Retinal pigment epithelial cell (primary cell): ENCODE measurements at regions not wholly inside any gene's neighbourhood (a gene's known extent, or its start where the extent isn't known, plus 50 kb on each side); places are given as distances from the start of the nearest gene placed in this dataset.
"Not testable (repeated sequence)": the region's sequence is repeated elsewhere in the genome, so short reads cannot be mapped to it uniquely, and the experiment has no call there.

ENCODE experiments used
- DNase-seq: peaks from one replicate; pipeline ENCODE4 v3.0.0-alpha.2; 2010; ENCODE audit warnings: low read depth
- H3K4me3 ChIP-seq: 2 replicates; pipeline ENCODE4 v1.5.1; 2011; ENCODE audit warnings: mild to moderate bottlenecking, low read length, control low read depth, moderate library complexity

- DNase-seq, H3K4me3 ChIP-seq: not testable (repeated sequence)
Measured at GRCh38 chr9:41075671-41076070, 52.8 kb downstream of the FOXD4L6 start.

GRCh38 chr9:41074356-41074942, 54.0 kb downstream of the FOXD4L6 start:
- H3K4me3 ChIP-seq: peak overlapping the region; percentile 76
- not testable (repeated sequence) for DNase-seq

- DNase-seq: not testable (repeated sequence)
- H3K4me3 ChIP-seq: peak overlapping the region; percentile 76
Measured at GRCh38 chr9:41073471-41074243, 54.8 kb downstream of the FOXD4L6 start.

GRCh38 chr9:41064125-41064795, 64.2 kb downstream of the FOXD4L6 start:
- DNase-seq: peak; percentile 45
- H3K4me3 ChIP-seq: peak overlapping the region; percentile 25

- DNase-seq, H3K4me3 ChIP-seq: not testable (repeated sequence)
Measured at GRCh38 chr9:41063243-41063642, 65.2 kb downstream of the FOXD4L6 start.

- H3K4me3 ChIP-seq, DNase-seq: not testable (repeated sequence)
Measured at GRCh38 chr9:41059603-41060002, 68.9 kb downstream of the FOXD4L6 start.

GRCh38 chr9:41053666-41054363, 74.7 kb downstream of the FOXD4L6 start:
- not testable (repeated sequence) for DNase-seq, H3K4me3 ChIP-seq

- DNase-seq: not testable (repeated sequence)
Measured at GRCh38 chr9:41048672-41049071, 79.8 kb downstream of the FOXD4L6 start.

GRCh38 chr9:41047792-41048191, 80.7 kb downstream of the FOXD4L6 start:
- not testable (repeated sequence) for DNase-seq, H3K4me3 ChIP-seq

More at GRCh38 chr9:41048672-41049071, 79.8 kb downstream of the FOXD4L6 start:
- not testable (repeated sequence) for H3K4me3 ChIP-seq

GRCh38 chr9:41044930-41045329, 83.6 kb downstream of the FOXD4L6 start:
- H3K4me3 ChIP-seq, DNase-seq: not testable (repeated sequence)

GRCh38 chr9:41043433-41043832, 85.0 kb downstream of the FOXD4L6 start:
- not testable (repeated sequence) for H3K4me3 ChIP-seq, DNase-seq

- not testable (repeated sequence) for DNase-seq, H3K4me3 ChIP-seq
Measured at GRCh38 chr9:41042111-41042510, 86.4 kb downstream of the FOXD4L6 start.

GRCh38 chr9:41040705-41041342, 87.7 kb downstream of the FOXD4L6 start:
- peak; percentile 57 for DNase-seq
- not testable (repeated sequence) for H3K4me3 ChIP-seq

GRCh38 chr9:41035276-41035675, 93.2 kb downstream of the FOXD4L6 start:
- not testable (repeated sequence) for DNase-seq, H3K4me3 ChIP-seq

GRCh38 chr9:41034699-41035197, 93.7 kb downstream of the FOXD4L6 start:
- not testable (repeated sequence) for H3K4me3 ChIP-seq, DNase-seq

GRCh38 chr9:41033877-41034276, 94.6 kb downstream of the FOXD4L6 start:
- DNase-seq: not testable (repeated sequence)

GRCh38 chr9:41033360-41033759, 95.1 kb downstream of the FOXD4L6 start:
- DNase-seq, H3K4me3 ChIP-seq: not testable (repeated sequence)

More at GRCh38 chr9:41033877-41034276, 94.6 kb downstream of the FOXD4L6 start:
- not testable (repeated sequence) for H3K4me3 ChIP-seq

- H3K4me3 ChIP-seq, DNase-seq: not testable (repeated sequence)
Measured at GRCh38 chr9:41026912-41027676, 101.4 kb downstream of the FOXD4L6 start.
